Lower lobe of right lung (tissue), 2 donors: ENCODE measurements at regions not wholly inside any gene's neighbourhood (a gene's known extent, or its start where the extent isn't known, plus 50 kb on each side); places are given as distances from the start of the nearest gene placed in this dataset.

Experiments used
- ATAC-seq, 2 donors: fragments of 200-7000 bp; cut with Tn5 transposase; one replicate each; pipeline ENCODE4 v1.9.1; 2020 to 2022; ENCODE audit warnings: mild to moderate bottlenecking in 2 of 2, moderate library complexity in 2 of 2
- DNase-seq: peaks from one replicate; pipeline ENCODE4 v3.0.0-alpha.2; 2020
- H3K27ac ChIP-seq: fragments of 200-600 bp; one replicate; pipeline ENCODE4 v1.8.0; 2022
- H3K27me3 ChIP-seq: fragments of 200-600 bp; one replicate; pipeline ENCODE4 v1.8.0; 2022; ENCODE audit warnings: low read depth
- H3K36me3 ChIP-seq: fragments of 200-600 bp; one replicate; pipeline ENCODE4 v1.8.0; 2022; ENCODE audit warnings: mild to moderate bottlenecking
- H3K4me1 ChIP-seq: fragments of 200-600 bp; one replicate; pipeline ENCODE4 v1.8.0; 2022
- H3K4me3 ChIP-seq: fragments of 200-600 bp; one replicate; pipeline ENCODE4 v1.8.0; 2022; ENCODE audit warnings: mild to moderate bottlenecking
- H3K9me3 ChIP-seq: fragments of 200-600 bp; one replicate; pipeline ENCODE4 v1.8.0; 2022
- intact Hi-C: fragments of 100-400 bp; cut with DNase I; formaldehyde crosslinking; loops from one replicate; pipeline ENCODE4 v1.11.0; 2022
- TF ChIP-seq, protein P1 (sequence below): fragments of 200-600 bp; IDR thresholded peaks from one replicate; pipeline ENCODE4 v1.8.0; 2022; ENCODE audit warnings: antibody characterized with exemption, mild to moderate bottlenecking
- donor health status: DM: no; HTN: yes; CAD: no; lungs with severe emphysema.

DNA sequence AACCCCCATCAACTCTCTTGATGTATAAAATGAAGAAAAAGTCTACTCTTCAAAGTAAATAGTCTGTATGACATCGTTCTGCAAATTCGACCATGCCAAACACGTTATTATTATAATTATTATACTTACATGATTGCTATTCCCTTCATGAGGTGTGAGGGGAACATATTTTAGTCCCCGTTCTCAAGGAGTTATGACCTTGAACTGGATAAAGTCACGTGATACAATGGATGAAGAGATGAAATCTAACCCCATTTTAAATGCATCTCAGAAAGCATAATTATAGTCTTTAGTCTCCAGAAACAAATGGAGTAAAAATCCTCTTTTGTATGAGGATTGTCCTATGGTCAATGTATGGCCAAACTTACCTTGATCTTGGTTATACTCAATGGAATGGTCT, 250.3 kb downstream of the HS3ST1 start:
- Histone ChIP-seq H3K4me3 (no peak overlapping the region), H3K27ac (no peak overlapping the region), H3K36me3 (no peaks in the 10 kb centered on the region), H3K9me3 (no peaks in the 10 kb centered on the region), H3K27me3 (no peaks in the 10 kb centered on the region), H3K4me1 (no peaks in the 10 kb centered on the region)
- intact Hi-C loops = no loop called here
- TF ChIP-seq, protein P1, sequence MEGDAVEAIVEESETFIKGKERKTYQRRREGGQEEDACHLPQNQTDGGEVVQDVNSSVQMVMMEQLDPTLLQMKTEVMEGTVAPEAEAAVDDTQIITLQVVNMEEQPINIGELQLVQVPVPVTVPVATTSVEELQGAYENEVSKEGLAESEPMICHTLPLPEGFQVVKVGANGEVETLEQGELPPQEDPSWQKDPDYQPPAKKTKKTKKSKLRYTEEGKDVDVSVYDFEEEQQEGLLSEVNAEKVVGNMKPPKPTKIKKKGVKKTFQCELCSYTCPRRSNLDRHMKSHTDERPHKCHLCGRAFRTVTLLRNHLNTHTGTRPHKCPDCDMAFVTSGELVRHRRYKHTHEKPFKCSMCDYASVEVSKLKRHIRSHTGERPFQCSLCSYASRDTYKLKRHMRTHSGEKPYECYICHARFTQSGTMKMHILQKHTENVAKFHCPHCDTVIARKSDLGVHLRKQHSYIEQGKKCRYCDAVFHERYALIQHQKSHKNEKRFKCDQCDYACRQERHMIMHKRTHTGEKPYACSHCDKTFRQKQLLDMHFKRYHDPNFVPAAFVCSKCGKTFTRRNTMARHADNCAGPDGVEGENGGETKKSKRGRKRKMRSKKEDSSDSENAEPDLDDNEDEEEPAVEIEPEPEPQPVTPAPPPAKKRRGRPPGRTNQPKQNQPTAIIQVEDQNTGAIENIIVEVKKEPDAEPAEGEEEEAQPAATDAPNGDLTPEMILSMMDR = no peak
- ATAC-seq (no peak), DNase-seq (no peak)

DNA sequence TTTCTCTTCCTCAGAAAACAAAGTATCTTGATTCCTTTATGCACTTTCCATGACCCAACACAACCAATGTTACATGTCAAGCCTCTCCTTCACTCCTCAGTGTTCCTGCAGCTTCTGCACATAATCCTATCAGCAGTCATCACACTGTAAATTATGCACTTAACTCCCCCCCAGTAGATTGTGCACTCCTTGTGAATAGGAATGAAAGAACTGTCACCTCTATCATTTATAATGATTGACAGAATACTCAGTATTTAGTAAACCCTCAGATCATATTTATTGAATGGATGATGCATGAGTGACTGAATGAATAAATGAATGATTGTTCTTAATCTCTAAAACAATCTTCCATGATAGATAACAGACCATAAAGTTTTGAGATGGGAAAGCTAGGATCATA, 253.3 kb downstream of the HS3ST1 start:
- Histone ChIP-seq H3K27me3 (no peaks in the 10 kb centered on the region), H3K4me1 (no peaks in the 10 kb centered on the region), H3K9me3 (no peaks in the 10 kb centered on the region), H3K4me3 (no peak overlapping the region), H3K27ac (no peak overlapping the region), H3K36me3 (no peaks in the 10 kb centered on the region)
- DNase-seq (no peak), ATAC-seq (no peak)
- intact Hi-C loops = no loop called here
- TF ChIP-seq, protein P1 = no peak

DNA sequence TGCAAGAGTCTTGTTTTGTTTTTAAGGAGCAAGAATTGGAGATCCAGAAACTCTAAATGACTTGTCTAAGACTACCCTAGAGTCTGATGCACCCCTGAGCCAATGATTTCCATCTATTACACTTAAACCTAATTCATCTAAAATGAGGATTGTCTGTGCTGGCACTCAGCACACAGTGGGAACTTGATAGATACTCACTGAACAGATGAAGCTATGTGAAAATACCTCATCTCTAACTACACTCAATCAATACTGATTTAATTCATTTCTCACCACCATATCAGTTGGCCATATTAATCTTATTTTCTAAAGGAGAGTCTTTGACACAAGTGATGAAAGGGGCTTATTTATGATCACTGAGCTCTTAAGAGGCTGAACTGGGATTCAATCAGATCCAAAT, 262.1 kb downstream of the HS3ST1 start:
- Histone ChIP-seq H3K27ac (no peak overlapping the region), H3K36me3 (no peaks in the 10 kb centered on the region), H3K4me1 (no peaks in the 10 kb centered on the region), H3K4me3 (no peak overlapping the region), H3K9me3 (no peaks in the 10 kb centered on the region), H3K27me3 (no peaks in the 10 kb centered on the region)
- DNase-seq (no peak), ATAC-seq (no peak)
- TF ChIP-seq, protein P1 = no peak
- intact Hi-C loops = no loop called here

DNA sequence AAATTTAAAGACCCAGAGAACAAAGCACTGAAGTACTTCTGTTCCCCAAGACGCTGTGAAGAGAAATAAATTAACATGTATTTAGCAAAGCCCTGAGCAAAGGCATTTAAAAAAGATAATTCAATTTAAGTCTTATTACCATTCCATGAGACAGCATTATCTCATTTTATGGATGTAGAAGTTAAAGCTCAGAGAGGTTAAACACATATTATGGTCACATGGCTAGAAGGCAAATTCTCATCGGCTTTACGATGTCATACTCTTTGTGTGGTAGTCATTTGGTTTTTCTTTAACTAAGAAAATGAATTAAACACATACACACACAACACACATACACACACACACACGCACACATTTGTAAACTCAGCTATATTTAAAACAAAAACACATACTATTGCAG, 262.7 kb downstream of the HS3ST1 start:
- Histone ChIP-seq H3K36me3 (no peaks in the 10 kb centered on the region), H3K4me1 (no peaks in the 10 kb centered on the region)
- TF ChIP-seq, protein P1 = no peak

DNA sequence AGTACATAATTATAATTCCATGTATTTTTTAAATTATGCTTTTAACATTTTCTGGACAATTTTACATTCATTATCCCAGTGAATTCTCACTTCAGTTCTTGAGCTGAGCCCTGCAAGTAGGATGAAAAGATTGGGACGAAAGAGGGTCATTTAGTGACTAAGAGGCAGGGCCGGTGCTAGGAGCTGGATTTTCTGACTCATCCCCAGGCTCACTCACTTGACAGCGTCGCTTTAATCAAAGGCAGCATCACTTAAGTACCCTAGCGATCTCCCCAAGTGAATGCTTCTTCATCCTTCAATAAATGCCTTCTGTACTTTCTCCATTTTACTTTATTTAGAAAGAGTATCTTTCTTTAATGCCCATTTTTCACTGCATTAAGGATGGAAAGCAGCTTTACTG, 263.6 kb downstream of the HS3ST1 start:
- ATAC-seq = no peak
- no peak overlapping the region for H3K4me3 ChIP-seq
- H3K4me1 ChIP-seq = no peaks in the 10 kb centered on the region
- H3K36me3 ChIP-seq = no peaks in the 10 kb centered on the region
- DNase-seq = no peak
- intact Hi-C loops = no loop called here
- H3K9me3 ChIP-seq = no peaks in the 10 kb centered on the region
- H3K27me3 ChIP-seq = no peaks in the 10 kb centered on the region
- H3K27ac ChIP-seq = no peak overlapping the region
- TF ChIP-seq, protein P1 = no peak

More for the DNA sequence above, 262.7 kb downstream of the HS3ST1 start:
- Histone ChIP-seq H3K27me3 (no peaks in the 10 kb centered on the region), H3K4me3 (no peak overlapping the region), H3K27ac (no peak overlapping the region), H3K9me3 (no peaks in the 10 kb centered on the region)
- DNase-seq = no peak
- no peak for ATAC-seq
- intact Hi-C loops = no loop called here

DNA sequence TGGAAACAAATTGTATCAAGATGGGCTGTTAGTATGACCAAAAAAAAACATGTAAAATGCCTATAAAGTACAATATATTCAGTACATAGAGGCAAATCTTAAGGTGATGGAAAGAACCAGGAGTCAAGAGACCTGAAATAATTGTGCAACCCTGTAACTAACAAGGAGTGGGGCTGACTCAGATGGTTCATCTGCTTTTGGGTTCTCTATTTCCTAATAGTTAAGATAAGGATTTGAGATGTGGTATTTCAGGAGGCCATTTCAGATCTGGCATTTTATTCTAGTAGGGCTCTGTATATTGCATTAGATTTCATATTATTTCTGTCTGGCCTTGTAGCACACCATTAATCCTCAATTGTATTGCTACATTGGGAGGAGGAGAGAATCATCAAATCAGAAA, 268.4 kb downstream of the HS3ST1 start:
- Histone ChIP-seq H3K27ac (no peak overlapping the region), H3K4me1 (no peaks in the 10 kb centered on the region), H3K9me3 (no peaks in the 10 kb centered on the region), H3K36me3 (no peaks in the 10 kb centered on the region), H3K27me3 (no peaks in the 10 kb centered on the region), H3K4me3 (no peak overlapping the region)
- DNase-seq (no peak), ATAC-seq (no peak)
- TF ChIP-seq, protein P1 = no peak
- intact Hi-C loops = no loop called here
